Gastroesophageal sphincter (tissue), 4 donors: ENCODE measurements at regions not wholly inside any gene's neighbourhood (a gene's known extent, or its start where the extent isn't known, plus 50 kb on each side); places are given as distances from the start of the nearest gene placed in this dataset.

Source experiments
- ATAC-seq: fragments of 150-250 bp; one replicate; pipeline ENCODE4 v1.9.1; 2016; ENCODE audit warnings: mild to moderate bottlenecking, moderate library complexity
- H3K27ac ChIP-seq, 4 donors: fragments of 200-600 bp; sonication (generic) in 3 of 4; 1 replicate in 3 of 4; 2 replicates in 1 of 4; pipeline ENCODE4 v1.5.1; 2016 to 2019
- H3K27me3 ChIP-seq: fragments of 200-600 bp; sonication (generic); one replicate; pipeline ENCODE4 v1.5.1; 2019
- H3K36me3 ChIP-seq, 2 donors: fragments of 200-600 bp; sonication (generic); one replicate each; pipeline ENCODE4 v1.5.1; 2019; ENCODE audit warnings: control low read depth in 1 of 2
- H3K4me1 ChIP-seq, 3 donors: fragments of 200-600 bp; sonication (generic); 1 replicate in 2 of 3; 2 replicates in 1 of 3; pipeline ENCODE4 v1.5.1; 2016 to 2019; ENCODE audit warnings: control low read depth in 2 of 3
- H3K4me3 ChIP-seq, 2 donors: fragments of 200-600 bp; sonication (generic); one replicate each; pipeline ENCODE4 v1.5.1; 2019; ENCODE audit warnings: mild to moderate bottlenecking in 1 of 2, moderate library complexity in 1 of 2
- H3K9me3 ChIP-seq, 3 donors: fragments of 200-600 bp; sonication (generic); one replicate each; pipeline ENCODE4 v1.5.1; 2017 to 2019; ENCODE audit warnings: control low read depth in 2 of 3
- EP300 ChIP-seq: sonication (generic); formaldehyde crosslinking; IDR thresholded peaks from one replicate; pipeline ENCODE4 v1.6.1; 2017; ENCODE audit warnings: antibody characterized with exemption, mild to moderate bottlenecking
- POLR2A ChIP-seq, 2 donors: fragments of 450-650 bp; IDR thresholded peaks; one replicate each; pipeline ENCODE4 v1.6.1; 2017; ENCODE audit warnings: antibody characterized with exemption in 2 of 2, mild to moderate bottlenecking in 2 of 2, moderate library complexity in 1 of 2
- POLR2AphosphoS5 ChIP-seq: sonication (generic); formaldehyde crosslinking; IDR thresholded peaks from one replicate; pipeline ENCODE4 v1.6.1; 2017; ENCODE audit warnings: antibody characterized with exemption
- WGBS, 2 donors: methylation state at CpG; one replicate each; pipeline ENCODE4 v1.1.5; 2018; ENCODE audit warnings: low coverage in 1 of 2; 5-methylcytosine and 5-hydroxymethylcytosine counted together
- TF ChIP-seq, protein P1 (sequence below), 4 experiments: fragments of 200-600 bp in 2 of 4; fragments of 450-650 bp in 2 of 4; sonication (generic) in 1 of 4; IDR thresholded peaks; one replicate each; pipeline ENCODE4 v1.5.1; 2017 to 2019; ENCODE audit warnings: antibody characterized with exemption in 4 of 4, mild to moderate bottlenecking in 2 of 4, moderate library complexity in 2 of 4

DNA sequence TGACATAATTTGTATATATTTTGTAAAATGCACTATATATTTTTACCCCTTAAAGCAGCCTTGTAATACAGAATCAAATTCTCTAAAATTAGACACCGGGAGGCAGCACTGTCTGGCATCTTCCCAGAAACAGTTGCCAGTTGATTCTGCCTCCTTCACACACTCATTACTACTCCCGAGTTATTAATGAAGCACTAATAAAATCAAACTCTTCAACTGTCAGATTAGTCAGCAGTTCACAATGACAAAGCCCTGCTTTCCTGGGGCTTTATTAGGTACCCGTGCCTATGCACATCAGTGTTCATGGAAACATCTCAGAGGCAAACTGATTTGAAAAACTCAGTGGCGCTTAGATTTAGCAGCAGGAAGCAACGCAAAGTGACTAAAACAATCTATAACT is 103.5 kb upstream of the VEGFC start:
- ATAC-seq = no peak
- no peaks in the 10 kb centered on the region for H3K27me3 ChIP-seq

DNA sequence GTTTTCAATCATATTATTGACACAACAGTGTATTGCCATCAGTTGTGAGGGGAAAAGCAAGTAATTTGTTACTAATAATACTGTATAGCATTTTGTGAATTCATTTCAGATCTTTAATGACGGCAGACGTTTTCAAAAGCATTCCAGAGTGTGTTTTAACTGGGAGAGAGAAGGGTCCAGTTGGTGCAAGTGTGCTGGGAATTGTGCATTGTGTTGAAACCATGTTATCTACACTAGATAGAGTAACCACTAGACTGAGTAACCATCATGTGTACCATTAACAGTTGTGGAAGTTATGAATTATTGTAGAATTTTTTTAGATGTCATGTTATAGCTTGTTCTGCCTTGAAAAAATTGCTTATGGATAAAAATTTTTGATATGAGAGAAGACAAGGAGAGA is 104.5 kb upstream of the VEGFC start:
- H3K4me3 ChIP-seq = no peak overlapping the region
- 27 to 29% methylated on average over 2 of the region's 2 CpGs for WGBS, 2 donors
- no peak overlapping the region for H3K27ac ChIP-seq
- H3K27me3 ChIP-seq = no peaks in the 10 kb centered on the region
- ATAC-seq = no peak
- H3K9me3 ChIP-seq = no peaks in the 10 kb centered on the region
- TF ChIP-seq, protein P1, sequence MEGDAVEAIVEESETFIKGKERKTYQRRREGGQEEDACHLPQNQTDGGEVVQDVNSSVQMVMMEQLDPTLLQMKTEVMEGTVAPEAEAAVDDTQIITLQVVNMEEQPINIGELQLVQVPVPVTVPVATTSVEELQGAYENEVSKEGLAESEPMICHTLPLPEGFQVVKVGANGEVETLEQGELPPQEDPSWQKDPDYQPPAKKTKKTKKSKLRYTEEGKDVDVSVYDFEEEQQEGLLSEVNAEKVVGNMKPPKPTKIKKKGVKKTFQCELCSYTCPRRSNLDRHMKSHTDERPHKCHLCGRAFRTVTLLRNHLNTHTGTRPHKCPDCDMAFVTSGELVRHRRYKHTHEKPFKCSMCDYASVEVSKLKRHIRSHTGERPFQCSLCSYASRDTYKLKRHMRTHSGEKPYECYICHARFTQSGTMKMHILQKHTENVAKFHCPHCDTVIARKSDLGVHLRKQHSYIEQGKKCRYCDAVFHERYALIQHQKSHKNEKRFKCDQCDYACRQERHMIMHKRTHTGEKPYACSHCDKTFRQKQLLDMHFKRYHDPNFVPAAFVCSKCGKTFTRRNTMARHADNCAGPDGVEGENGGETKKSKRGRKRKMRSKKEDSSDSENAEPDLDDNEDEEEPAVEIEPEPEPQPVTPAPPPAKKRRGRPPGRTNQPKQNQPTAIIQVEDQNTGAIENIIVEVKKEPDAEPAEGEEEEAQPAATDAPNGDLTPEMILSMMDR (IDR thresholded peaks at IDR 0.05) = no peak
- TF ChIP-seq POLR2A (IDR thresholded peaks at IDR 0.05) (no peak), POLR2AphosphoS5 (no peak), EP300 (no peak)
- no peaks in the 10 kb centered on the region for H3K4me1 ChIP-seq
- no peaks in the 10 kb centered on the region for H3K36me3 ChIP-seq

More for the DNA sequence above, 103.5 kb upstream of the VEGFC start:
- H3K36me3 ChIP-seq = no peaks in the 10 kb centered on the region
- TF ChIP-seq POLR2A (IDR thresholded peaks at IDR 0.05) (no peak), EP300 (no peak), POLR2AphosphoS5 (no peak)
- TF ChIP-seq, protein P1 (IDR thresholded peaks at IDR 0.05) = no peak
- H3K9me3 ChIP-seq = no peaks in the 10 kb centered on the region
- no peak overlapping the region for H3K4me3 ChIP-seq
- H3K27ac ChIP-seq = no peak overlapping the region
- H3K4me1 ChIP-seq = no peaks in the 10 kb centered on the region
- WGBS, 2 donors = 33% methylated on average over 5 of the region's 5 CpGs

DNA sequence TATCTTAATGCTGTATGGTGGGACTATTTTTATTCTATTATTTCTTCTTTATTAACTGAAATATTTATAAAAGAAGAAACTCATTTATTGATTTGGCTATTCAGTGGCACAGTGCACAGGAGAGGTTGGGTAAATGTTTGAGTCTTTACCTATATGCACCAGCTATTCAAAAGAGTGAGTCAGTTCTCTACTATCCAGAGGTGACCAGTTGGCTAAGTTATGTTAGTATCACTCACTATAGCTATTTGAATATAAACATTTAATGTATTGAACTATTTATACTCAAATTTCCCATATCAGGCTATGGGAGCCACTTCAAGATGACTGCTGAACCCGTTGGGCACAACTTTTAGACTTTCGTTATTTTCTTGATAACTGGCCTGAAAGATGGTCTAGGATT is 106.1 kb upstream of the VEGFC start:
- Histone ChIP-seq H3K4me3 (no peak overlapping the region), H3K4me1 (no peaks in the 10 kb centered on the region), H3K27me3 (no peaks in the 10 kb centered on the region), H3K9me3 (no peaks in the 10 kb centered on the region), H3K27ac (no peak overlapping the region), H3K36me3 (no peaks in the 10 kb centered on the region)
- TF ChIP-seq POLR2A (IDR thresholded peaks at IDR 0.05) (no peak), EP300 (no peak), POLR2AphosphoS5 (no peak)
- TF ChIP-seq, protein P1 (IDR thresholded peaks at IDR 0.05) = no peak
- WGBS, 2 donors = 92 to 94% methylated on average over 2 of the region's 2 CpGs
- ATAC-seq = no peak

DNA sequence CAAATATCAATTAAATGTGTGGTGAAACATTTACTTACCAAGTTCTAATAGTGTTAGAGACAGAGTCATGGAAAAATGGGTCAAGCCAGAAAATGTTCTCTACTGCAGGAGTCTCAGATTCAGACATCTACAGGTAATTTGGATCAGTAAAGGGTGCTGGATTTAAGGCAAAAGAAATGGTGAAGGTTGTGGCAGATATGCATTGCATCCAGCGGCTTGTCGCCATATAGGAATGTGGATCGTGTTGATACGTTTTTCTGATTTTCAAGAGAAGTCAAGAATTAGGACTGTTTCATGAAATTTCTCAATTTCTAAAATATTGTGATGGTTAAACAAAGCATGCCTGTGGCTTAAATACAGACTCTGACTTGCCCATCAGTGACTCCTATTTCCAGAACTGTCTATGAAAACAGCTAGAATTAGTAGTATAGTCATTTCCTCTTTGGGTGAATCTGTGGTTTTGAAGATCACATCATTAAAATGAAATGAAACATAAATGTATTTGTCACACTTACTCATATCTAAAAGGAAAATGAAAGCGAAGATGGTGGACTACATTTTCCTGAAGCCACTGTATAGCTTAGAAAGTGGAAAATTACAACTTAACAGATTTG is 110.1 kb upstream of the VEGFC start:
- ATAC-seq = no peak
- TF ChIP-seq POLR2AphosphoS5 (no peak), EP300 (no peak), POLR2A (IDR thresholded peaks at IDR 0.05) (no peak)
- TF ChIP-seq, protein P1 (IDR thresholded peaks at IDR 0.05) = no peak
- Histone ChIP-seq H3K27ac (no peak overlapping the region), H3K27me3 (no peaks in the 10 kb centered on the region), H3K9me3 (no peaks in the 10 kb centered on the region), H3K36me3 (no peaks in the 10 kb centered on the region), H3K4me1 (no peaks in the 10 kb centered on the region), H3K4me3 (no peak overlapping the region)
- 64 to 75% methylated on average over 5 of the region's 5 CpGs for WGBS, 2 donors

DNA sequence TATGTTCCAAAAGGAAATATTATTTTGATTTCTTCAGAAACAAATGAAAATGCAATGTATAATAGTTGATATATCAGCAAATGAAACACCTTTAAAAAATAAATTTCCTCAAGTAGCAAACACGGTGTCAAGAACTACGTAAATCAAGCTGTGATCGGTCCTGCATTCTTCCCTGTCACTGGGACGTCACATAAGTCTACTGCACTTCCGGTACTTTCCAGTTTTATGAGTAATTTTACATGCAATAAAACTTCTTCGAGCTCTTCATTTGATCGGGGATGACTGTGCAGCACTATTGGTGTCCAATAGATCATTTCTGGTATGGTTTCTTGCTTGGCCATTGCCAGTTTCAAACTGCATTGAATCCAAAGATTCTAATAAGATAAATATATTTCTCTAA is 114.0 kb upstream of the VEGFC start:
- ATAC-seq = no peak
- no peaks in the 10 kb centered on the region for H3K4me1 ChIP-seq
- no peaks in the 10 kb centered on the region for H3K9me3 ChIP-seq
- no peaks in the 10 kb centered on the region for H3K36me3 ChIP-seq
- TF ChIP-seq POLR2AphosphoS5 (no peak), POLR2A (IDR thresholded peaks at IDR 0.05) (no peak)
- TF ChIP-seq, protein P1 (IDR thresholded peaks at IDR 0.05) = no peak
- 26 to 45% methylated on average over 7 of the region's 7 CpGs for WGBS, 2 donors
- H3K4me3 ChIP-seq = no peak overlapping the region
- no peak overlapping the region for H3K27ac ChIP-seq
- no peaks in the 10 kb centered on the region for H3K27me3 ChIP-seq
